ENCODE measurements at regions not wholly inside any gene's neighbourhood (a gene's known extent, or its start where the extent isn't known, plus 50 kb on each side); places are given as distances from the start of the nearest gene placed in this dataset.
"Not testable (repeated sequence)": the region's sequence is repeated elsewhere in the genome, so short reads cannot be mapped to it uniquely, and the experiment has no call there.

DNA sequence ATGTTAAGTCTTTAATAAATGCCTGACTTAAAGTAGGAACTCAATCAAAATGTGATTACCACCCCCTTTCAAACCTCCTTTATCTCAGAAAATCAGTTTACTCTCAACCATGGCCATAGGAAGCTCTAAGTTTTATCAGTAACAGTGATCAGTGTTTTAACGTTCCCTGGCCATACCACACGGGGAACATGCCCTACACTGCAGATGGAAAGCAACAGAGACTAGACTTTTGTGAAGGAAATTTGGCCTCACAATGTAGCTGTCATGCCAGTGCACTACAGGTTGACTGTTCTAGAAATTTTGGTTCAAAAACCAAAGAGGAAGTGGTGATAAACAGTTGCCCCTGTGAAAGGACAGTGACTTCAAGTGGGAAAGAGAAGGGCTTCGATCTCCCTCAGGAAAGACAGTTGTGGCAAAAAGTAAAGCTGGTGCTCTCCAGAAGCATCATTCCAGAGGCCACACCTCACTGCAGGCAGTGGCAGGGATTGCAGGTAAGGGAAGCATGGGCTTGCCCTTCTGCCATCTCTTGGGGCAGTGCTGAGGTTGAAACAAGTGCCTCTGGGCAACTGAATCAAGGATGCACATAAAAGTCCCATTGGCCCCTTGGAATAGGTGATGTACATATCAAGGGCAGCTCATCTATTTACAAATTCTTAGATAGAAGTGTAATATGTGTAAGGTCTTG lies 57.7 kb upstream of the FCGR1A start:
- not testable (repeated sequence) for TF ChIP-seq KAT7 (CRISPR knock-in tag; IDR thresholded peaks at IDR 0.05; ENCODE audit: borderline replicate concordance)
- TF ChIP-seq, protein P1, sequence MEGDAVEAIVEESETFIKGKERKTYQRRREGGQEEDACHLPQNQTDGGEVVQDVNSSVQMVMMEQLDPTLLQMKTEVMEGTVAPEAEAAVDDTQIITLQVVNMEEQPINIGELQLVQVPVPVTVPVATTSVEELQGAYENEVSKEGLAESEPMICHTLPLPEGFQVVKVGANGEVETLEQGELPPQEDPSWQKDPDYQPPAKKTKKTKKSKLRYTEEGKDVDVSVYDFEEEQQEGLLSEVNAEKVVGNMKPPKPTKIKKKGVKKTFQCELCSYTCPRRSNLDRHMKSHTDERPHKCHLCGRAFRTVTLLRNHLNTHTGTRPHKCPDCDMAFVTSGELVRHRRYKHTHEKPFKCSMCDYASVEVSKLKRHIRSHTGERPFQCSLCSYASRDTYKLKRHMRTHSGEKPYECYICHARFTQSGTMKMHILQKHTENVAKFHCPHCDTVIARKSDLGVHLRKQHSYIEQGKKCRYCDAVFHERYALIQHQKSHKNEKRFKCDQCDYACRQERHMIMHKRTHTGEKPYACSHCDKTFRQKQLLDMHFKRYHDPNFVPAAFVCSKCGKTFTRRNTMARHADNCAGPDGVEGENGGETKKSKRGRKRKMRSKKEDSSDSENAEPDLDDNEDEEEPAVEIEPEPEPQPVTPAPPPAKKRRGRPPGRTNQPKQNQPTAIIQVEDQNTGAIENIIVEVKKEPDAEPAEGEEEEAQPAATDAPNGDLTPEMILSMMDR (IDR thresholded peaks at IDR 0.05), result not testable (repeated sequence)
